NCI-H2029 (cell line): ENCODE measurements at regions not wholly inside any gene's neighbourhood (a gene's known extent, or its start where the extent isn't known, plus 50 kb on each side); places are given as distances from the start of the nearest gene placed in this dataset.

Source experiments
- DNase-seq: peaks from one replicate; lab custom pipeline; 2025; lab: John Stamatoyannopoulos, UW

DNA sequence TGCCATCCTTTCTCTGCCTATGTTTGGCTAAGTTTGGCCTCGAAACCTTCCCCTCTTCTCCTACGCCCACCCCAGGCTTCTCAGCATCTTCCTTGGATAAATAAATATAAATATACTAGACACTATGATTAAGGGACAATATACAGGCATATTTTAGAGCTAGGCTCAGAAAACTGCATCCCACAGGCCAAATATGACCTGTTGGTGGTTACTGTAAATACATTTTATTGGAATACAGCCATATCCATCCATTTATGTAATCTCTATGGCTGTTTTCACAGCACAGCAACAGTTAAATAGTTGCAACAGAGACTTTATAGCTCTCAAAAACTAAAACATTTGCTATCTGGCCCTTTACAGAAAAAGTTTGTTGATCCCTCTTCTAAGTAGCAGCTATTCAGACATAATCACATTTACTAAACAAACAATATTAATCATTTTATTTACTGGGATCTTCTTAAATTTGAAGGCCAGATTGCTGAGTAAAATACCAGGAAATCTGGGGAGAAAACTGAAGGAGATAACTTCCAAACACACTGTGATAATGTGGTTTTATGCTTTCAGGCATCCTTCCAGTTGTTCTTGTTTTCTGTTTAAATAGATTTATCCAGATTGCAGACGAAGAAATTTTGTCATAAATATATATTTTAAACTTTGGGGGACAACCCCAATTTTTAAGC is 269.7 kb upstream of the THRB start:
- DNase-seq = no peak

- DNase-seq = no peak
Observed at GRCh38 chr3:24765399-24765798, 270.7 kb upstream of the THRB start.

GRCh38 chr3:24769918-24770317 is 275.3 kb upstream of the THRB start:
- DNase-seq = no peak

DNA sequence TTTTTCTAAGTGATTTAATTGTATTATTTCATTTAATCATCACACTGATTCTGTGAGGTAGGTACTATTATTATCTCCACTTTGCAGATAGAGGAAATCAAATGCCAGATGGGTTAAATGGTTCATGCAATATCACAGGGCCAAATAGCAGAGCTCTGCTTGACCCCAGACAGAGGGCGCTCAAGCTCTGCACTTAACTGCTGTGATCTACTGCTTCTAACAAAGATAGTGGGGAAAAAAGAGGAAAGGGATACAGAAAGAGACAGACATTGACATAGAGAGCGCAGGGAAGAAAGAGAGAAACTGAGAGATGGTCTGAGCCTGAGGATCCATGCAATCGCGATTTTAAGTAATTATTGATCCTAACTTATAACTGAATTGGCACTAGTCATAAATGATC is 279.1 kb upstream of the THRB start:
- DNase-seq = peak; percentile 43

GRCh38 chr3:24780991-24781390 is 286.3 kb upstream of the THRB start:
- no peak for DNase-seq

DNA sequence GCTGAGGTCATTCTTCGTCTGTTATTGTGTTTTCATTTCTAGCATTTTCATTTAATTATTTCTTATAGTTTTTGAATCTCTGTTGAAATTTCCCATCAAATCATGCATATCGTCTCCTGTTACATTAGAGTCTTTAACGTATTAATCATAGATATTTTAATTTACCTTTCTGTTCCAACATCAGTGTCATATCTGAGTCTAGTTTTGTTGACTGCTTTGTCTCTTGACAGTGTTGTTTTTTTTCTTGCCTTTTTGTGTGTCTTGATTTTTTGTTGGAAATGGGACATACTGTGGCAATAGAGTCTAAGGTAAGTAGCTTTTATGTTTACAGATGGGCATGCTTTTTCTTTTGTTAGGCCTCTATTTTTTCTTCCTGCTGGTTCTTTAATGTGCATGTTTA is 286.8 kb upstream of the THRB start:
- no peak for DNase-seq

- DNase-seq = no peak
Observed at GRCh38 chr3:24793896-24794295, 299.2 kb upstream of the THRB start.

- no peak for DNase-seq
Observed at GRCh38 chr3:24802614-24803013, 308.0 kb upstream of the THRB start.

DNA sequence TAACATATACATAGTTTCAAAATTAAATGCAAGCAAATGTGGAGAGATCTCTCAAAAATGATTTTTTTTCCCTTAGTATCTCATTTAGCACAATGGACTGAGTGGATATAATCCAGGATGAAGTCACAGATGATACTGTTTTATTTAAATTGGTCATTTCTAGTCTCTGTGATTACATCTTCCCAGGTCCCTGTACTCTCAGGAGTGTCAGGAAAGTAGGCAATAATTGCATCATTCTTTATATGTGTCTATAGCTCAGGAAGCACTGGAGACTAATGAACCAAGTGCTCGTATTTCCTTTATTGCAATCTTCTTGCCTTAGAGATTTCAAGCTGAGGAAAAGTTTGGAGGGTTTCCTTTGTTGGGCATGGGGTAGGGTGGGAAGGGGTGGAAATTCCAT is 309.4 kb upstream of the THRB start:
- DNase-seq = no peak

DNA sequence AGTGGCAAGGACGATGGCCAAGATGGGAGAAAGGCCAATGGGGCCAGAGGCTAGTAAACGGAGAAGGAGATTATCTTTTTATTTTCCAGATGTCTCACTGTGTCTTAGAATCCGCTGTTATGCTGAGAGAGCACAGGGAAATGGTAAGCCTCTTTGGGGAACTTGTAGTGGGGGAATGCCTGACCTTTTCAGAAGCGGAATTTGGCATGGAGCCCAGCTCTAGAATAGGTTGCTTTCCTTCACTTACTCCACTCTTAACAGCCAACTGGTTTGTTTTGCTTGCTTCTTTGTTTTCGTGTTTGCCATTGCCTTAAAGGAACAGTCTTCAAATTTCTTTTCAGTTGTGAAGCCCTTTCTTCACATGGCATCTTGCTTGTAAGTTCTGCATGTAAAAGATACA is 316.2 kb upstream of the THRB start:
- no peak for DNase-seq

DNA sequence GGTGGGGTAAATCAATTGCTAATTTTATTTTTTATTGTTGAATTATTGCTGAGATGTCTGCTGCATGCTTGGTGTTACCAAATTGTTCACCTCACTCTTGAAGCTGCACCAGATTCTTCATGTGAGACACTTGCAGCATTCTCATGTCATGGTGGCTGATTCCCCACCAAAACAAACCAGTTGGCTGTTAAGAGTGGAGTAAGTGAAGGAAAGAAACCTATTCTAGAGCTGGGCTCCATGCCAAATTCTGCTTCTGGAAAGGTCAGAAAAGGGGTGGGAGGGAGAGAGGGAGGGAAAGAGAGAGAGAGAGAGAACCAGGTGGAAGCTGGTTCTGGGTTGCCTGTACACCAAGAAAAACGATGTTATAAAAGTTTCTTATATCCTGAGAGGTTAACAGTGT is 317.5 kb upstream of the THRB start:
- DNase-seq = no peak

DNA sequence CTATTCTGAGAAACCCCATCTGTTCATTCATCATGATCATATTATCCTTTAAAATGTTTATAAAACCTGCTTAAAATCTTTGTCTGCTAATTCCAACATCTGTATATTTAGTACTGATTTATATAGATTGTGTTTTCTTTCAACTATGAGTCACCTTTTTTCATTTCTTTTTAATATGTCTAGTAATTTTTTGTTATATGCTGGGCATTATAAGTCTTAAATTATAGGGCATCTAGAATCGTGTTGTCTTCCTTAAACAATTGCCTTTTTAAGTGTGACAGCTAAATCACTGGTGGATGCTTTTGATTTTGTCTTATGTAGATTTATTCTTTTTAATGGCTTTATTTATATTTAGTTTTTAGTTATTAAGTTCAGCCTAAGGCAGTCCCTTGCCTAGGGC is 323.4 kb upstream of the THRB start:
- no peak for DNase-seq

DNA sequence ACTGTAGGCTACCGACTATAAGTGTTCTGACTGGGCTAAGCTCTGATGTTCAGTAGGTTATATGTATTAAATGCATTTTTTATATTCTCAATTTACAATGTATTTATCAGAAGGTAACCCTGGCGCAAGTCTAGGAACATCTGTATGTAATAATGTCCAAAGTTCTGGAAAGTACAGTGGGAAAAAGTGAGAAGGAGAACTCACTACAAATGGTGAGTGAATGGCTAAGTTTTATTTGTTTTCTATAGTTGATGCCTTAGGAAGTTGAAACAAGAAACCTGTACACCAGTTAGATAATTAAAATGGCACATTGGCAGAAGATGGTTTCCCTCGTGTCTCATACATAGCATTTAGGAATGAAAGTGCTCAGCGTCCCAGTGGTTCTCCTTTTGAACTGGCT is 333.4 kb upstream of the THRB start:
- no peak for DNase-seq

DNA sequence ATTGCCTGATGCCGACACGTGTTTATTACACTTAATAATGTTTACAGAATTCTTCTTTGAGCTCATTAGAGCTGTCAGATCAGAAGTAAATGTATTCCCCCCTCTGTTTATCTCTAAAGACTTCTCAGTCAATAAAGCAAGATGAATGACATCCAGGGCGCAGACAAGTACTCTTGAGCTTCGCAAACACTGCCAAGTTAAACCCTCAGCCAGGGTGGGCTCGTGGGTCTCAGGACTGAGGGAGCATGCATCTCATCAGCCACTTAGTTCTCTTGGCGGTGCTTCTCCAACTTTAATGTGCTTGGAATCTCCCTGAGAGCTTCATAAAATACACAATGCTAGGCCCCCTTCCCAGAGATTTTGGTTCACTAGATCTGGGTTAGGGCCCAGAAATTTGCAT is 333.9 kb upstream of the THRB start:
- peak; percentile 9 for DNase-seq

DNA sequence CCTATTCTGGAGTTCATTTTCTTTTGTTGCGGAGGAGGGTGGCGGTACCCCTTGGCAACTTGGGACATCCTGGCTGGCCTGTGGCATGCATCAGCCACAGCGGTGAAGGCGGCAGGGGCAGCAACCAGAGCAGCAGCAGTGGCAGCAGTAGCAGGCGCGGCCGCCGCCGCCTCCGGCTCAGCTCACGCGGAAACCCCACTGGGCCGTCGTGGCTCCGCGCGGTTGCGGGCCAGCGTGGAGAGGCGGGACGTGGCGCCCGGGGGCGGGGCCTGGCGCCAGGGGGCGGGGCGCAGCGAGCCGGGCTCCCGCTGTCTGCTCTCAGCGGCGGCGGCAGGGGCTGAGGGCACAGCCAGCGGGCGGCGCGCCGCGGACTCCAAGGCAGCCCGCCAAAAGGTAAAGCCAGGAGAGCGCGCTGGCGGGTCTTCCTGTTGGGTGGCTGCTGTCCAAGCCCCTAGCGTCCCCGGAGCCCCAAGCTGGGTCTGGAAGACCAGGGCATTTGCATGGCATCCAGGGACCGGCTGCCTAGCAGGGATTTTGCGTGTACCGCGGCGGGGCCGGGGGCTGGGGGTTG is 334.4 kb upstream of the THRB start:
- DNase-seq = peak; percentile 40

- peak; percentile 12 for DNase-seq
Observed at GRCh38 chr3:24829629-24830229, 335.1 kb upstream of the THRB start.

DNA sequence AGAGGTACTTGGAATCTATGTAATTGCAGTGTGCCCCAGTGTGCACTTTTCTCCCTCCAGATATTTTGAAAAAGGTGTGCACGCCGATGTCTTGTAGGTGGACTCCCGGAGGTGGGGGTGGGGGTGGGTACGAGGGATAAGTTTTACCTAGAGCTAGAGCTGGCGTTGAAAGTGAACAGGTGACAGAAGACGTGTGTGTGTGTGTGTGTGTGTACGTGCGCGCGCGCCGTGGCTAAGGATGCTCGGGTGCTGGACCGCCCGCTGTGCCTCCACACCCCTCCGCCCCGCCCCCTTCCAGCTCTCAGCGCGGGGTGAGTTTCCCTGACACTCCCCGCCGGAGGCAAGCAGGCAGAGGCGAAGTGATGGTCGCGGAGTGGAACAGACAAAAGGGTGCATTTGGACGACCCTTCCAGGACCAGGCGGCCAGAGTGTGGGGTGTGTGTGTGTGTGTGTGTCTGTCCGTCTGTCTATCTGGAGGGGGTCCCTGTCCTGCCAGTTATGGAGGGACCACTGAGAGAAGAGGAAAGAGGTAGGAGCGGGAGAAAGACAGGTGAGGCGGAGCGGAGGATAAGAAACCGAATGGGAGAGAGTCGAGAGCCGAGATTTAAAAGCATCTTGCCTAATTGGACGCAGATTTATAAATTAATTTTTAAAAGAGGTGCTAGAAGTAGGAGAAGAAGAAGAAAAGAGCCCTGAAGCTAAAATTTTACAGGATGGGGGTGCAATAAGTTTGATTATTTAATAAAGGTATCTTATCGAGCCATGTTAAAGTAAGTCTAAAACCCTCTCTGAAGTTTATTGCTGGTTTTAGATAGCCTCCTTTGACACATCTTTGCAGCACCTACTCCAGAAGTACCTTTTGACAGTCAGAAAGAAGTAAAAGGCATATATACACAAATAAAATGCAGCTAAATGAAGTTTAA is 335.8 kb upstream of the THRB start:
- DNase-seq = no peak

- no peak for DNase-seq
Observed at GRCh38 chr3:24831221-24831620, 336.6 kb upstream of the THRB start.

DNA sequence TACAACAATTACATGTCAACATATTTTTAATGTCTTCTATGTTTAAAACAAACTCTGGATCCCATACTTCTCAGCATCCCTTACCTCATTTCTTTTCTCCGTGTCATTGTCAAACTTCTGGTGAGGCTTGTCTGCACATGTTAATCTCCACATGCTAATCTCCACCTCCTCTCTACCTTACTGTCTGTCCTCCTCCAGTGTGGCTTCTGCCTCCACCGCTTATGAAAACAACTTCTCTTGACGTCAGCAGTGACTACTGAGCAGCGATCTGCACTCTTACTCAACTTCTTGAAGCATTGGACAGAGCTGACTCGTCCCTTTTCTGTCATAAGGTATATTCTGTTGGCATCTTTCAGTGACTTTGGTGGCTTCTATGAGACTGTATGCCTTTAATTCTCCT is 338.2 kb upstream of the THRB start:
- no peak for DNase-seq

GRCh38 chr3:24834442-24834841 is 339.8 kb upstream of the THRB start:
- no peak for DNase-seq

DNA sequence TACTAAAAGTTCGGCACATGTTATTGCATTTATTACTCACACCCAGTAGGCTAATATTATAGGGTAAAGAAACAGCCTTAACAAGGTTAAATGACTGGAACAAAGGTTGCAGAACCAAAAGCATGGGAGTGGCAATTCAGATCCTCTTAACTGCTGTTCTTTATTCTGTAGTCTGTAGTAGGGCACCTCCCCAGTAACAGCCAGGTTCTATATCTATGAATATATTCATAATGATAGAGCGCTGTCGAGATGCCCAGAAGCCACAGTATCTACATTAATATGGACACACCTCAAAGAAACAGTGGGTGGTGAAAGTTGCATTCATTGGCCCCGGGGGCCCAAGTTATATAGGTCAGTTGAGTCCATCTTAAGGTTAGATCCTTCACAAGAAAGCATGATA is 340.9 kb upstream of the THRB start:
- no peak for DNase-seq

DNA sequence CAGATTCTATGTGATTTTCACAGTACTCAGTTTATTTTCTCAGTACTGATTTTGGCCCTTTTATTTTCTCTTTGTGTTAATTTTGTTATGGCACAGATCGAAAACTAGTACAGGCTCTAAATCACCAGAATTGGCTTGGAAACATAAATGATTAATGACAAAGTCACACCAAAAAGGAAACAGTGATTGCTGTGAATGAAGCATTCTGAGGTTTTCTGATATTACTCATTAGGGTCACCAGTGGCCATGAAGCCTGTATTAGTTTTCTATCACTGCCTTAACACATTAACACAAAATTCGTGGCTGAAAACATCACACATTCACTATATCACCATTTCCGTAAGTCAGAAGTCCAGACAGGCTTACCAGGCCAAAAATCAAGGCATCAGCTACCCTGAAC is 343.0 kb upstream of the THRB start:
- DNase-seq = no peak

DNA sequence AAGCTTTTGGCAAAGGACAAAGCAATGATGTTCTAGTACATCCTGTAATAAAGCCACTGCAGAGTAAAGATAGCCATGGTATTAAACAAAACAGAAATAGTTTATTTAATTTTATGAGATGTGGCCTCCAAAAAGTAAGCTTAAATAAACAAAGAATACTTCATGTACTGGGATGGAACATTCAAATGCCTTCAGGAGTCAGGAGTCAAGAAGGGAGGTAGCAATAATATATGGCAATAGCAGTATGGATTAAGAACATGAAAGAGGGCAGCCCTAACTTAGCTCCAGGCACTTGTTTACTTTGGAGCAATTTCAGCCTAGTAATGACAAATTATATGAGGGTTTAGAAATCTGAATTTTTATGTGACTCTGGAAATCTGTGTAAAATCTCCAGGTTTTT is 343.9 kb upstream of the THRB start:
- no peak for DNase-seq
